Coronary artery (tissue), 2 donors: ENCODE measurements at regions not wholly inside any gene's neighbourhood (a gene's known extent, or its start where the extent isn't known, plus 50 kb on each side); places are given as distances from the start of the nearest gene placed in this dataset.

Experiments used
- DNase-seq: peaks from one replicate; pipeline ENCODE4 v3.0.0-alpha.2; 2017; ENCODE audit warnings: low spot score
- H3K27ac ChIP-seq, 2 donors: fragments of 200-600 bp; sonication (generic); one replicate each; pipeline ENCODE4 v1.5.1; 2016 to 2019
- H3K4me3 ChIP-seq: fragments of 200-600 bp; sonication (generic); 2 replicates; pipeline ENCODE4 v1.5.1; 2016; ENCODE audit warnings: mild to moderate bottlenecking, moderate library complexity
- TF ChIP-seq, protein P1 (sequence below): fragments of 200-600 bp; sonication (generic); IDR thresholded peaks from one replicate; pipeline ENCODE4 v1.5.1; 2019; ENCODE audit warnings: antibody characterized with exemption

GRCh38 chr10:8462565-8462964, 408.1 kb downstream of the GATA3 start:
- Histone ChIP-seq H3K27ac (no peak overlapping the region), H3K4me3 (no peak overlapping the region)
- no peak for DNase-seq
- TF ChIP-seq, protein P1, sequence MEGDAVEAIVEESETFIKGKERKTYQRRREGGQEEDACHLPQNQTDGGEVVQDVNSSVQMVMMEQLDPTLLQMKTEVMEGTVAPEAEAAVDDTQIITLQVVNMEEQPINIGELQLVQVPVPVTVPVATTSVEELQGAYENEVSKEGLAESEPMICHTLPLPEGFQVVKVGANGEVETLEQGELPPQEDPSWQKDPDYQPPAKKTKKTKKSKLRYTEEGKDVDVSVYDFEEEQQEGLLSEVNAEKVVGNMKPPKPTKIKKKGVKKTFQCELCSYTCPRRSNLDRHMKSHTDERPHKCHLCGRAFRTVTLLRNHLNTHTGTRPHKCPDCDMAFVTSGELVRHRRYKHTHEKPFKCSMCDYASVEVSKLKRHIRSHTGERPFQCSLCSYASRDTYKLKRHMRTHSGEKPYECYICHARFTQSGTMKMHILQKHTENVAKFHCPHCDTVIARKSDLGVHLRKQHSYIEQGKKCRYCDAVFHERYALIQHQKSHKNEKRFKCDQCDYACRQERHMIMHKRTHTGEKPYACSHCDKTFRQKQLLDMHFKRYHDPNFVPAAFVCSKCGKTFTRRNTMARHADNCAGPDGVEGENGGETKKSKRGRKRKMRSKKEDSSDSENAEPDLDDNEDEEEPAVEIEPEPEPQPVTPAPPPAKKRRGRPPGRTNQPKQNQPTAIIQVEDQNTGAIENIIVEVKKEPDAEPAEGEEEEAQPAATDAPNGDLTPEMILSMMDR = no peak

GRCh38 chr10:8463853-8464252, 409.4 kb downstream of the GATA3 start:
- no peak overlapping the region for H3K4me3 ChIP-seq
- TF ChIP-seq, protein P1 = no peak
- no peak for DNase-seq
- no peak overlapping the region for H3K27ac ChIP-seq

GRCh38 chr10:8468477-8468876, 414.0 kb downstream of the GATA3 start:
- H3K27ac ChIP-seq = no peak overlapping the region
- H3K4me3 ChIP-seq = no peak overlapping the region
- TF ChIP-seq, protein P1 = no peak
- DNase-seq = no peak

GRCh38 chr10:8473205-8473604, 418.7 kb downstream of the GATA3 start:
- Histone ChIP-seq H3K4me3 (no peak overlapping the region), H3K27ac (no peak overlapping the region)
- no peak for DNase-seq
- TF ChIP-seq, protein P1 = no peak

DNA sequence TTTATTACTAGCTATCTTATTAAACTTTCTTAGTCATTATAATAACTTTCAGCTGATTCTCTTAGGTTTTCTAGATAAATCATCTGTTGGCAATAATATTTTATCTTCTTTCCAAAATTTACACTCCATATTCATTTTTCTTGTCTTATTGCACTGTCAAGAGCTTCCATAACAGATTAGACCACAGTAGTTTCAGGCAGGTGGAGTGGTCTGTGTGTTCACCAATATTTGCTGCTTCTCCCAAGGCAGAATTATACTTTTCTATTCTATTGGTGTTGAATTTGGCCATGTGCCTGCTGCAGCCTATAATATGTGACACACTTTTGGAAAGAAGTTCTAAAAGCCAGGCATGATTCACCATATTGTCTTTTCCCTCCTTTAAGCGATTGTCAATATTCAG, 422.8 kb downstream of the GATA3 start:
- DNase-seq = no peak
- no peak overlapping the region for H3K4me3 ChIP-seq
- TF ChIP-seq, protein P1 = no peak
- no peak overlapping the region for H3K27ac ChIP-seq

DNA sequence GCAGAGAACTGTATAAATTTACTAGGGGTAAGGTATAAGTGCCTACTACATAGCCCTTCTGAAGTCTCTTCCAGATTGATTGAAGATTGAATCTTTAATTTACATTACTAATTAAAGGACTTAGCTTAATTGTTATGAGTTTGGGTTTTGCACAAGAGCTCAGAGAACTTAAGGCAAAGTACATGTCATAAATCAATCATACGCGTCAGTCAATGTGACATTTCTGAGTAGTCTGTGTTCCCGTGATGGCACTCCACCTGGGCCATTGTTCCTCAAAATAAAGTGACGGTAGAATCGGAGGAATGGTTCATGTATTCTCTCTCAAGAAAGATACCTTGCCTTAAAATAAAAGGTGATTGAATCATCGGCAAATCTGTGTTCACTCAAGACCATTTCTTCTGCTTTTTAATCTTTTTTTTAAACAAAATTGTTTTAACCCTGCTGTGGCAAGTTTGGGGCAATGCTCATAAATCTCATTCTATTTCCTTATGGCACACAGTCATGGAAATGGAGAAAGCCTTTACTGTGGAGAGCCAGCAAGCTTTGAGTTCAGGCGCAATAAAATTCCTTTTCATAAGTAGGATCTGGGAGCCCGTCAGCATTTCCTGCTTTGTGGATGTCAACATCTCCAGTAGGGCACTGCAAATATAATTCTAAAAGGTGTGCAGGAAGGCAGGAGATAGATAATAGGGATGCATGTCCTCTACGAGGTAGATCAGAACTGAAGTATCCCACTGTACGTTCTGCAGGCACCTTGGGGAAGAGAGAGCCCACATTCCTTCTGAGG, 427.4 kb downstream of the GATA3 start:
- no peak for DNase-seq
- Histone ChIP-seq H3K4me3 (no peak overlapping the region), H3K27ac (no peak overlapping the region)
- TF ChIP-seq, protein P1 = no peak

DNA sequence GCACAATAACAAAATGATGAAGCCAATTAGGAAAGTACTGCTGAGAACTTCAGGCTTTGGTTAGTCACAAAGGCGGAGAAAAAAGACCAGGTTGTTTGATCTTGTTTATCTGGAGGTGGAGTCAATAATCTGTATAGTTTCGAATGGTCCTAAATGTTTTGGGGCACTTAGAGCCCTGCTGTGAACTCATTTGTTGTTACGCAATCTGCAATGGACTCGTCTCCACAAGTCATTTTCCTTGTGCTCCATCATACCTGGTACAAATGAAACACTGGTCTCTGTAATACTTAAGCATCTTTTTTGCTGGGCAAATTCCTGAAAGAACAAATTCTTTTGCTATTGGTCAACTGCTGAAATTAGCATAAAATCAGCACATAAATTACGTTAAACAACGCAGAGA, 430.5 kb downstream of the GATA3 start:
- Histone ChIP-seq H3K4me3 (no peak overlapping the region), H3K27ac (no peak overlapping the region)
- DNase-seq = no peak
- TF ChIP-seq, protein P1 = no peak
